ENCODE measurements at regions not wholly inside any gene's neighbourhood (a gene's known extent, or its start where the extent isn't known, plus 50 kb on each side); places are given as distances from the start of the nearest gene placed in this dataset.

DNA sequence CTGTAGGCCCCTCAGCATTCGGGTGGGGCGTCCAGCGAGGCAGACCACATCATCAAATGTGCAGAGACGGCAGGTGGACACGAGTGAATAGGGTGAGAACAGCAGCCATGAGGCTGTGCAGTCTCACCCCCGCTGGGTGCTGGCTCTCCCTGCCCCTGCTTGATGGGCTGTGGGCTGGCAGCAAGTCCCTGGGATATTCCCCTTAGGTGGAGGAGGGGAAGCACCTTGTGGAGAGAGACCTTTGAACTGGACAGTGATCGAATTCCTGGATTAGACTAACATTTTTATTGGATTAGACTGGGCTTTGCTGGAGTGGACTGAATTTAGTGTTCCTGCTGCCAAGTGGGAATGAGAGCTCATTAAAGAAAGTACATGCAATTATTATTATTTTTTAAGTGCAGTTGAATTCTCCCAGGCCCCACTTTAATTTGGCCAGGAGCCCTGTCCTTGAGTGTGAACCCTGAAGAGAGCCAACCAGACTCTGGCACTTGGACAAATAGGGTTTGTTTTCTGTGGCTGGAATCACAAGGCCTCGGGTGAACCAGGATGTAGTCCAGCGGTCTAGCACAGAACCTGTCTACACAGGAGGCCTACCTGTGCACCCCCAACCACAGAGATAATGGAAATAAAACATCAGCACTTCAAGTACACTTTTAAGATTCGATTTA is 193.1 kb downstream of the ABHD5 start:
- no peak for DNase-seq (ENCODE audit: low spot score)
- in situ Hi-C loops (cut with HindIII; ENCODE audit: low sequenced_read_pairs) = no loop called here

- DNase-seq (ENCODE audit: low spot score) = no peak
- in situ Hi-C loops (cut with HindIII; ENCODE audit: low sequenced_read_pairs) = no loop called here
Measured at GRCh38 chr3:43884581-43884980, 193.8 kb downstream of the ABHD5 start.

DNA sequence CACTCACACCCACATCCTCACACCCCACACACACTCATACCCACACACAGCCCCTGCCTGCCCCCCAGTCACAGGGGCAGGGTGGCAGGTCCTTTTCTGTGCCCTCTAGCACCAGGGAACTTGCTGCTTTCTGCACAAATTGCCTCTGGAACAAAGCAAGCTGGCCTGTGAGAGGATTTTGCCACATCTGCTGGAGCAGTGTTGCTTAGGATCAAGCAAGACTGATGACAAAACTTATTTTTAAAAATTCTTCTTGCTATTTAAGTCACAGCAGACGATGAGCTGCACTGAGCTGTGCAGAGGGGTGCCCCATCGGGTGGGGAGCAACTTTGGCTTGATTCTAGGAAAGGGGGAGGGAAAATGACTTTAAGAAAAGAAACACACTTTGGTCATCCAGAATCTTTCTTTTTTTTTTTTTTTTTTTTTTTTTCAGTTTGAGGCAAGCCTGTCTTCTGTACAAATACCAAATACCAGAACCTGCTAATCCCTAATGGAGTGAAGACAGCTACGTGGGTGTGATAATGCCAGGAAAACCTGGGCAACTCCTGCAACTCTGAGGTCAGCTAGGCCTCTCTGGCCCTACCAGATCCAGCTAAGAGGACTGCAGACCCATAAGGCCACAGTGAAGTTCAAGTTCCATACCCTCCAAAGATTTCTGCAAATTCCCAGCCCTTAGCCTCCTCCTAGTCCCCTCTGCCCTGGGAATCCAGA is 195.3 kb downstream of the ABHD5 start:
- no peak for DNase-seq (ENCODE audit: low spot score)
- in situ Hi-C loops (cut with HindIII; ENCODE audit: low sequenced_read_pairs) = no loop called here

DNA sequence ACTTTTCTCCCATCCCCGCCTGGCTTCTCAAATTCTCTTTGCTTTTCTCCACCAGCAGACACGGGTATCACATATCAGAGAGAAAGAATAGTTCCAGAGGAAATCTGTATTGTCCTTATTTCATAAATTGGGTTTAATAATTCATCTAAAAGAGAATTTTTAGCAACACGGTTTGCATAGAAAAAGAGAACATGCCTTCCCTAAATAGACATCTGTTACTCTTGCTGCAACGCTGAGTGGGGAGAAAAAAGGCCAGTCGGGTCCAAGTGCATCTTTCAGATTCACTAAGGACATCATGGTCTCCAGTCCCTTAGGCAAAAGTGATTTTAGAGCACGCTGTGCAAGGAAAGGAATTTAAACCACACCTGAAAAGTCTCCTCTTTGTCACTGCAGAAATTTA is 201.3 kb downstream of the ABHD5 start:
- in situ Hi-C loops (cut with HindIII; ENCODE audit: low sequenced_read_pairs) = no loop called here
- peak; percentile 48 for DNase-seq (ENCODE audit: low spot score)

GRCh38 chr3:43892526-43892925 is 201.8 kb downstream of the ABHD5 start:
- in situ Hi-C loops (cut with HindIII; ENCODE audit: low sequenced_read_pairs) = no loop called here
- DNase-seq (ENCODE audit: low spot score) = no peak

- no peak for DNase-seq (ENCODE audit: low spot score)
- in situ Hi-C loops (cut with HindIII; ENCODE audit: low sequenced_read_pairs) = no loop called here
Measured at GRCh38 chr3:43893727-43894126, 203.0 kb downstream of the ABHD5 start.

DNA sequence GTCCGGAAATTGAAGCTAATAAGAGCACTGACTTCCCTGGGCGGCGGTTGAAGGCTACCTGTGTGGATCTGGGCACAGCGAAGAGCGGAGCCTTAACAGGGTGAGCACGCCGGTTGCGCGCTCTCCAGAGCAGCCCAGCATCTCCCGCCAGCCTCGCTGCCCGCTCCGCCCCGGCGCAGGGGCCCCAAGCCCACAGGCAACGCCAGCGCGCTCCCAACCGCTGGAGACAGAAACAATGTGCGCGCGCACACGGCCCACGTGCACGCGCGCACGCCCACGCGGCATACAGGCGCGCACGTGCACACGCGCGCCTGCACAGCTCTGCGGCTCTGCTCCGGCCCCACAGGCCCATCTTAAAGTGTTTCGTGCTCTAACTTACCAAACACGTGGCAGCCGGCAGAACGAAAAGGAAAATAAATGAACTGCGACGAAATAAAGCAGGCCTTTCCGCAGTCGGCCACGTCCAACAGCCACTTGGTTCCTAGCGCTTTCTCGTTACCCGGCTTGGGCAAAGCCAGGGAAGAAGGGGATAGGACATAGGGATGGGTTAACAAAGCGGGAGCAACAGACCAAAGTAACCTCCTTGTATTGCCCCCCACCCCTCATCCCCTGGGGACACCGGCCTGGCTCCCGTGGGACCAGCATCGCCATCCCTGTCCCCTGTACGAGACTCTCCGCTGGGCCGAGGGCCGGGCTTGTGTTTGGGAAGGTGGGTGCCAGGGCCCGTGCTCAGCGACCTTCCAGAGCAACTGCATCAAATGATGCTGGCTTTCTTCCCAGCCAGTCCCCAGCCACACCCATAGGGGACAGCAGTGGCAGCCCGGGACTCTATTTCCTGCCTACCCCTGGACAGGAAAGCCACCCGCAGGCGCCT is 203.7 kb downstream of the ABHD5 start:
- DNase-seq (ENCODE audit: low spot score) = peak; percentile 74
- in situ Hi-C loops (cut with HindIII; ENCODE audit: low sequenced_read_pairs) = no loop called here

- in situ Hi-C loops (cut with HindIII; ENCODE audit: low sequenced_read_pairs) = no loop called here
- DNase-seq (ENCODE audit: low spot score) = no peak
Measured at GRCh38 chr3:43895573-43895972, 204.8 kb downstream of the ABHD5 start.

GRCh38 chr3:43902415-43902814 is 211.7 kb downstream of the ABHD5 start:
- no peak for DNase-seq (ENCODE audit: low spot score)
- in situ Hi-C loops (cut with HindIII; ENCODE audit: low sequenced_read_pairs) = no loop called here

- in situ Hi-C loops (cut with HindIII; ENCODE audit: low sequenced_read_pairs) = no loop called here
- DNase-seq (ENCODE audit: low spot score) = no peak
Measured at GRCh38 chr3:43905157-43905556, 214.4 kb downstream of the ABHD5 start.

- in situ Hi-C loops (cut with HindIII; ENCODE audit: low sequenced_read_pairs) = no loop called here
- no peak for DNase-seq (ENCODE audit: low spot score)
Measured at GRCh38 chr3:43906849-43907507, 216.2 kb downstream of the ABHD5 start.

DNA sequence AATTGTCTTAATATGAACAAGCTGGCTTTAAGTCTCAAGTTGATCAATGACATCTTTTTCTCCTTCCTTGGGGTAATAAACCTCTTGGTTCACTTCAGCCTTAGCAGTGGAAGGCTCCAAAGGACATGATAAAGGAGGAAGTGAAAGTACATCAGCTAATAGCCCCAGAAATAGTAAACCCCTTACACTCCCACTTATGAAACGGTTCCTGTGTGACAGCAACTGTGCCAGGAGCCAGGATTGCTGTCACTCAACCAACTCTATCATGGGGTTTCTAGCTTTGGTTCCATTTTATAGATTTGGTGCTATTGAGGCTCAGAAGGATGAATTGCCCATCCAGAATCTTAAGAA is 216.7 kb downstream of the ABHD5 start:
- no peak for DNase-seq (ENCODE audit: low spot score)
- in situ Hi-C loops (cut with HindIII; ENCODE audit: low sequenced_read_pairs) = no loop called here

- DNase-seq (ENCODE audit: low spot score) = no peak
- in situ Hi-C loops (cut with HindIII; ENCODE audit: low sequenced_read_pairs) = no loop called here
Measured at GRCh38 chr3:43908456-43908855, 217.7 kb downstream of the ABHD5 start.

GRCh38 chr3:43909149-43909548 is 218.4 kb downstream of the ABHD5 start:
- in situ Hi-C loops (cut with HindIII; ENCODE audit: low sequenced_read_pairs) = no loop called here
- no peak for DNase-seq (ENCODE audit: low spot score)

- DNase-seq (ENCODE audit: low spot score) = no peak
- in situ Hi-C loops (cut with HindIII; ENCODE audit: low sequenced_read_pairs) = no loop called here
Measured at GRCh38 chr3:43910750-43911149, 220.0 kb downstream of the ABHD5 start.

- in situ Hi-C loops (cut with HindIII; ENCODE audit: low sequenced_read_pairs) = no loop called here
- DNase-seq (ENCODE audit: low spot score) = no peak
Measured at GRCh38 chr3:43913036-43913948, 222.6 kb downstream of the ABHD5 start.

GRCh38 chr3:43914269-43914668 is 223.5 kb downstream of the ABHD5 start:
- in situ Hi-C loops (cut with HindIII; ENCODE audit: low sequenced_read_pairs) = no loop called here
- no peak for DNase-seq (ENCODE audit: low spot score)

GRCh38 chr3:43915546-43915945 is 224.8 kb downstream of the ABHD5 start:
- no peak for DNase-seq (ENCODE audit: low spot score)
- in situ Hi-C loops (cut with HindIII; ENCODE audit: low sequenced_read_pairs) = no loop called here

DNA sequence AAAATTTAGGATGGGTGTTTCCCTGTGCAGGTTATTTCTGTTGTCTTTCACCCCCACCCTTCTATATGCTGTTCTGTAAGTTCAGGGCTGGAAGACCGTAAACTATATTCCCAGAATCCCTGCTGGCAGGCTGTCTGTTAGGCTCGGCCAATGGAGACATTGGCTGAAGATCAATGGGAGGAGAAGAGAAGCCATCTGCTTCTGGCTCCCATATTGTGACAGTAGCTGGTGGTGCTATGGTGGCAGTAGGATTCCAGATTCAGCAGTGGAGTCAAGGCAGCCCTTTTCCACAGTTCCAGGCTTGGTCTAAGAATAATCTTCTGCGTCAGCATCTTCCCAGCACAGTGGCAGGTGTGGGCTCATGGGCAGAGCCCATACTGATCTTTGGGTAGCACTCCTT is 226.6 kb downstream of the ABHD5 start:
- no peak for DNase-seq (ENCODE audit: low spot score)
- in situ Hi-C loops (cut with HindIII; ENCODE audit: low sequenced_read_pairs) = no loop called here
